BLaER1 treated with 17β-estradiol and CSF1 and Interleukin-3, amounts not matched to agents 10 nM and 100 nM (cell line): ENCODE measurements at regions not wholly inside any gene's neighbourhood (a gene's known extent, or its start where the extent isn't known, plus 50 kb on each side); places are given as distances from the start of the nearest gene placed in this dataset.

Experiments
- H3K27ac ChIP-seq, 11 experiments: shearing (Covaris generic); formaldehyde crosslinking; 2 replicates each; pipeline ENCODE4 v1.8.1; 2022
- H3K27me3 ChIP-seq, 11 experiments: shearing (Covaris generic); formaldehyde crosslinking; 2 replicates each; pipeline ENCODE4 v1.8.1; 2022
- H3K36me3 ChIP-seq, 11 experiments: shearing (Covaris generic); formaldehyde crosslinking; 2 replicates each; pipeline ENCODE4 v1.8.1; 2022
- H3K4me1 ChIP-seq, 10 experiments: shearing (Covaris generic); formaldehyde crosslinking; 2 replicates each; pipeline ENCODE4 v1.8.1; 2022
- H3K4me2 ChIP-seq, 11 experiments: shearing (Covaris generic); formaldehyde crosslinking; 2 replicates each; pipeline ENCODE4 v1.8.1; 2022
- H3K4me3 ChIP-seq, 10 experiments: shearing (Covaris generic); formaldehyde crosslinking; 2 replicates each; pipeline ENCODE4 v1.8.1; 2022
- H3K9ac ChIP-seq, 11 experiments: shearing (Covaris generic); formaldehyde crosslinking; 2 replicates each; pipeline ENCODE4 v1.8.1; 2022
- H3K9me3 ChIP-seq, 11 experiments: shearing (Covaris generic); formaldehyde crosslinking; replicated peaks in 1 of 11; 2 replicates each; pipeline ENCODE4 v1.8.1; 2022
- H4K20me1 ChIP-seq, 11 experiments: shearing (Covaris generic); formaldehyde crosslinking; 2 replicates each; pipeline ENCODE4 v1.8.1; 2022
- Cebpa-rat ChIP-seq, 11 experiments: shearing (Covaris generic); IDR thresholded peaks; 2 replicates each; pipeline ENCODE4 v1.8.1; 2022

GRCh38 chr17:5745111-5745813, 161.0 kb upstream of the NLRP1 start:
- H3K4me1 ChIP-seq = peaks cover 0 to 16% (median 11%) of the 10 kb centered on the region in 10 experiments; a peak in 14 of 20 replicates
- H3K36me3 ChIP-seq = no peaks in the 10 kb centered on the region
- no peak overlapping the region for H3K4me3 ChIP-seq
- no peaks in the 10 kb centered on the region for H3K9me3 ChIP-seq
- peak overlapping the region in 6 of 11 experiments; percentile 7 to 49 (median 27); a peak in 10 of 22 replicates for H3K4me2 ChIP-seq
- no peak overlapping the region for H3K27ac ChIP-seq
- no peak overlapping the region for H3K9ac ChIP-seq
- TF ChIP-seq Cebpa-rat (IDR thresholded peaks at IDR 0.05) = no peak
- H4K20me1 ChIP-seq = no peaks in the 10 kb centered on the region
- no peaks in the 10 kb centered on the region for H3K27me3 ChIP-seq

GRCh38 chr17:5747276-5747675, 163.0 kb upstream of the NLRP1 start:
- no peak for TF ChIP-seq Cebpa-rat (IDR thresholded peaks at IDR 0.05)
- no peaks in the 10 kb centered on the region for H4K20me1 ChIP-seq
- H3K4me1 ChIP-seq = peaks cover 0 to 16% (median 11%) of the 10 kb centered on the region in 10 experiments; a peak in 14 of 20 replicates
- H3K4me2 ChIP-seq = no peak overlapping the region
- H3K9me3 ChIP-seq = no peaks in the 10 kb centered on the region
- H3K27ac ChIP-seq = no peak overlapping the region
- H3K27me3 ChIP-seq = no peaks in the 10 kb centered on the region
- no peak overlapping the region for H3K9ac ChIP-seq
- H3K4me3 ChIP-seq = no peak overlapping the region
- no peaks in the 10 kb centered on the region for H3K36me3 ChIP-seq

DNA sequence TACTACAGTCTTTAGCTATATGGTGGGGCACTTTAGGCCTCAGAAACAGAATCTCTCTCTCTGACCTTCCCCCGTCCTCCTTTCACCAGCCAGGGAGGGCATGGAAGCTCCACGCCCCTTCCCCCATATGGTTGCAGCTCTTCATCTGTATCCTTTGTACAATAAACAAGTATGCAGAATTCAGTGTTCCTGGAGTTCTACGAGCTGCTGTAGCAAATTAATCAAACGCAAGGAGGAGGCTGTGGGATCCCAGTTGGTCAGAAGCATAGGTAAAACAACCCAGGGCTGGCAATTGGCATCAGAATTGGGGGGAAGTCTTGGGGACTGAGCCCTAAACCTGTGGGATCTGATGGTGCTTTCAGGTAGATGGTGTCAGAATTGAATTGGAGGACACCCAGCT, 163.7 kb upstream of the NLRP1 start:
- Histone ChIP-seq H3K4me3 (no peak overlapping the region), H3K9me3 (no peaks in the 10 kb centered on the region), H4K20me1 (no peaks in the 10 kb centered on the region), H3K4me1 (peaks cover 0 to 16% (median 11%) of the 10 kb centered on the region in 10 experiments; a peak in 14 of 20 replicates), H3K36me3 (no peaks in the 10 kb centered on the region), H3K4me2 (no peak overlapping the region), H3K9ac (no peak overlapping the region), H3K27ac (no peak overlapping the region), H3K27me3 (no peaks in the 10 kb centered on the region)
- TF ChIP-seq Cebpa-rat (IDR thresholded peaks at IDR 0.05) = no peak

- no peak overlapping the region for H3K27ac ChIP-seq
- H3K4me1 ChIP-seq = no peaks in the 10 kb centered on the region
- no peak for TF ChIP-seq Cebpa-rat (IDR thresholded peaks at IDR 0.05)
- H4K20me1 ChIP-seq = no peaks in the 10 kb centered on the region
- no peaks in the 10 kb centered on the region for H3K27me3 ChIP-seq
- H3K4me2 ChIP-seq = no peak overlapping the region
- H3K9ac ChIP-seq = no peak overlapping the region
- no peak overlapping the region for H3K4me3 ChIP-seq
- H3K36me3 ChIP-seq = no peaks in the 10 kb centered on the region
- H3K9me3 ChIP-seq = peaks cover 0 to 2% (median 0%) of the 10 kb centered on the region in 11 experiments; a peak in 1 of 22 replicates
Measured at GRCh38 chr17:5753421-5753820, 169.1 kb upstream of the NLRP1 start.

GRCh38 chr17:5757314-5757907, 173.1 kb upstream of the NLRP1 start:
- H3K36me3 ChIP-seq = no peaks in the 10 kb centered on the region
- H3K4me3 ChIP-seq = no peak overlapping the region
- H3K9me3 ChIP-seq = peaks cover 0 to 7% (median 0%) of the 10 kb centered on the region in 11 experiments; a peak in 1 of 22 replicates
- H3K27ac ChIP-seq = no peak overlapping the region
- no peak overlapping the region for H3K4me2 ChIP-seq
- no peak overlapping the region for H3K9ac ChIP-seq
- no peaks in the 10 kb centered on the region for H3K4me1 ChIP-seq
- H4K20me1 ChIP-seq = no peaks in the 10 kb centered on the region
- H3K27me3 ChIP-seq = no peaks in the 10 kb centered on the region
- no peak for TF ChIP-seq Cebpa-rat (IDR thresholded peaks at IDR 0.05)

DNA sequence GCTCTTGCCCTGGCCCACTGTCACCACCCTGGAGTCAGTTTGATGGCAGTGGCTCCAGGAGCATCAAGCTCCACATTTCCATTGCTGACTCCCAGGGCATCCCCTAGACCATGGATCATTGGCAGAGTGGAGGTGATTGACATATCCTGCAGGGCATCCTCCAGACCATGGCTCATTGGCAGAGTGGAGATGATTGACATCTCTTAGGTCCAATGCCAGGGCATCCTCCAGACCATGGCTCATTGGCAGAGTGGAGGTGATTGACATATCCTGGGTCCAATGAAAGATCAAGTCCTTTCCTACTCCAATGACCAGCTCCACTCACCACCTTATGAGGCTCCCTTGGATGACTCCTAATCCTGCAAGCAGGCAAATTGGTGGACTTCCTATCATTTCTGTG, 174.3 kb upstream of the NLRP1 start:
- no peak overlapping the region for H3K27ac ChIP-seq
- no peaks in the 10 kb centered on the region for H3K4me1 ChIP-seq
- TF ChIP-seq Cebpa-rat (IDR thresholded peaks at IDR 0.05) = no peak
- no peaks in the 10 kb centered on the region for H3K27me3 ChIP-seq
- no peaks in the 10 kb centered on the region; a peak in 1 of 22 replicates for H4K20me1 ChIP-seq
- no peaks in the 10 kb centered on the region for H3K36me3 ChIP-seq
- H3K4me2 ChIP-seq = no peak overlapping the region
- H3K9ac ChIP-seq = no peak overlapping the region
- H3K9me3 ChIP-seq = peaks cover 0 to 7% (median 0%) of the 10 kb centered on the region in 11 experiments; a peak in 1 of 22 replicates
- H3K4me3 ChIP-seq = no peak overlapping the region

DNA sequence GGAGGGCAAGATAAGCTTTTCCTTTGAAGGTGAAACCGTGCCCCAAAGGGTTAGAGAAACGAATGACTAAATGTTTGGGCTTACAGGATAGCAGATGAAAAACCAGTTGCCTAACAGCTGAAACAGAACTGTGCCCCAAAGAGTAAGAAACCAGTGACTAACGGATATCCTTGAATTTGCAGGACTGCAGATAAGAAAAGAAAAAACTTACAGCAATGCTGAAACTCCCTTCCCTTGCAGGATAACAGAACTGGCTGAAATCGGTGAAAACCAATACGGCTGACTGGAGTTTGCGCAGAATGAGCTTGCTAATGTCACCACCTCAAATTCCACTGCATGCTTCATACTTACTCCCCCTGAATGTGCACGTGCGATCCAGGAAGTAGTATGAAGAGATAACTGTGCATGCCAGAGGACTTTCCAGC, 175.2 kb upstream of the NLRP1 start:
- no peak for TF ChIP-seq Cebpa-rat (IDR thresholded peaks at IDR 0.05)
- Histone ChIP-seq H3K9ac (no peak overlapping the region), H3K27me3 (no peaks in the 10 kb centered on the region), H3K27ac (no peak overlapping the region), H3K4me2 (no peak overlapping the region), H3K9me3 (peaks cover 0 to 7% (median 0%) of the 10 kb centered on the region in 11 experiments; a peak in 1 of 22 replicates), H3K4me3 (no peak overlapping the region), H3K4me1 (no peaks in the 10 kb centered on the region), H4K20me1 (no peaks in the 10 kb centered on the region; a peak in 1 of 22 replicates), H3K36me3 (no peaks in the 10 kb centered on the region)

GRCh38 chr17:5762191-5762590, 177.9 kb upstream of the NLRP1 start:
- Histone ChIP-seq H3K27me3 (no peaks in the 10 kb centered on the region), H3K27ac (no peak overlapping the region), H3K36me3 (no peaks in the 10 kb centered on the region), H3K9me3 (peaks cover 0 to 7% (median 0%) of the 10 kb centered on the region in 11 experiments; a peak in 1 of 22 replicates), H3K4me2 (no peak overlapping the region), H3K4me3 (no peak overlapping the region), H3K9ac (no peak overlapping the region), H3K4me1 (no peaks in the 10 kb centered on the region), H4K20me1 (no peaks in the 10 kb centered on the region; a peak in 1 of 22 replicates)
- no peak for TF ChIP-seq Cebpa-rat (IDR thresholded peaks at IDR 0.05)

DNA sequence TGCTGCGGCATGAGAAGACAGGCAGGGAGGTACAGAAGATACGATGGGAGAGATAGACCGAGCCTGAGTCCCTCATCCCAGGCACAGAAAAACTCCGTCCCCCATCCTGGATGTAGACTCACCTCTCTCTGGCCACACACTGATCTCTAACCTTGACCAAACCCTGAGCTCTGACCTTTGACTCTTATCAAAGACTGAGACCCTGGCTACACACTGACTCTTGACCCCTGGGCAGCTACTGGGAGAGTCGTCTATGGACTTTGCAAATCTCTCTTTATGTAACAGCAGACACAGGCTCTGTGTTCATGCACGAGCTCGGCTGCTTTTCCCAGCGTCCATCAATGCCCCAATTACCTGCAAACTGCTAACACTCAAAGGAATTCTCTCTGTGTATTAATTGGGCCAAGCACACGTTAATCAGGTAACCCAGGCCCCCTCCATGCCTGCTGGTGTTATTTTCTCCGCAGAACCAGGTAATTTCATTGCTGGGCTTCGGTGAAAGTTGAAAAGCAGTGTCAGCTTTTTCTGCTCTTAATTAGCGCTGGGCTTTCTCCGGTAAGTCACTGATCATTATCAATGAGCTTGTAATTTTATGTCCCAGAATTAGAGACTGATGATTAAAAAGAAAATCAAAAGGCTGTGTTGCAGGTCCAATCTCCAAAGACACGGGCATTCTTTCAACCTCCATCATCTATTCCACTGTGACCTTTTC, 179.4 kb upstream of the NLRP1 start:
- Histone ChIP-seq H4K20me1 (no peaks in the 10 kb centered on the region; a peak in 1 of 22 replicates), H3K4me2 (no peak overlapping the region), H3K27ac (no peak overlapping the region), H3K9ac (no peak overlapping the region), H3K27me3 (no peaks in the 10 kb centered on the region), H3K4me3 (no peak overlapping the region), H3K4me1 (no peaks in the 10 kb centered on the region), H3K36me3 (no peaks in the 10 kb centered on the region), H3K9me3 (peaks cover 0 to 1% (median 0%) of the 10 kb centered on the region in 11 experiments; a peak in 1 of 22 replicates)
- TF ChIP-seq Cebpa-rat (IDR thresholded peaks at IDR 0.05) = no peak
